Smooth muscle cell (in vitro differentiated cells): ENCODE measurements at regions not wholly inside any gene's neighbourhood (a gene's known extent, or its start where the extent isn't known, plus 50 kb on each side); places are given as distances from the start of the nearest gene placed in this dataset.

Source experiments
- DNase-seq: peaks from one replicate; lab custom pipeline; 2025; ENCODE audit not compliant: unreplicated experiment; lab: John Stamatoyannopoulos, UW
- H2AFZ ChIP-seq: fragments of 200-600 bp; sonication (generic); 2 replicates; pipeline ENCODE4 v1.6.0; 2016; ENCODE audit warnings: antibody characterized with exemption, low read depth, mild to moderate bottlenecking
- H3F3A ChIP-seq: fragments of 200-600 bp; sonication (generic); 2 replicates; pipeline ENCODE4 v1.6.0; 2017; ENCODE audit warnings: antibody characterized with exemption, low read depth
- H3K27ac ChIP-seq: fragments of 200-600 bp; sonication (generic); 2 replicates; pipeline ENCODE4 v1.5.1; 2016; ENCODE audit warnings: low read depth, mild to moderate bottlenecking
- H3K27me3 ChIP-seq: fragments of 200-600 bp; sonication (generic); 2 replicates; pipeline ENCODE4 v1.6.1; 2016; ENCODE audit warnings: low read depth, mild to moderate bottlenecking
- H3K36me3 ChIP-seq: fragments of 200-600 bp; sonication (generic); 2 replicates; pipeline ENCODE4 v1.5.1; 2016; ENCODE audit warnings: low read depth
- H3K4me1 ChIP-seq: fragments of 200-600 bp; sonication (generic); 2 replicates; pipeline ENCODE4 v1.5.1; 2016; ENCODE audit warnings: low read depth
- H3K4me2 ChIP-seq: fragments of 200-600 bp; sonication (generic); 2 replicates; pipeline ENCODE4 v1.6.0; 2016; ENCODE audit warnings: mild to moderate bottlenecking
- H3K4me3 ChIP-seq: fragments of 200-600 bp; sonication (generic); 2 replicates; pipeline ENCODE4 v1.5.1; 2016; ENCODE audit warnings: mild to moderate bottlenecking
- H3K79me2 ChIP-seq: fragments of 200-600 bp; sonication (generic); 2 replicates; pipeline ENCODE4 v1.6.0; 2016; ENCODE audit warnings: low read depth, mild to moderate bottlenecking
- H3K9ac ChIP-seq: fragments of 200-600 bp; sonication (generic); 2 replicates; pipeline ENCODE4 v1.6.0; 2016; ENCODE audit warnings: low read depth
- H3K9me3 ChIP-seq: fragments of 200-600 bp; sonication (generic); replicated peaks from 2 replicates; pipeline ENCODE4 v1.5.1; 2016; ENCODE audit warnings: low read depth
- H4K20me1 ChIP-seq: fragments of 200-600 bp; sonication (generic); 2 replicates; pipeline ENCODE4 v1.6.0; 2016; ENCODE audit warnings: low read depth
- CTCF ChIP-seq: fragments of 200-600 bp; sonication (generic); IDR thresholded peaks from 2 replicates; pipeline ENCODE4 v1.5.1; 2017; ENCODE audit warnings: borderline replicate concordance, mild to moderate bottlenecking, antibody characterized with exemption; ENCODE audit not compliant: insufficient read depth, poor library complexity, severe bottlenecking
- WGBS: methylation state at CpG from one replicate; pipeline ENCODE4 v1.1.7; 2016; ENCODE audit warnings: low lambda C conversion rate; 5-methylcytosine and 5-hydroxymethylcytosine counted together

- H3K36me3 ChIP-seq = no peaks in the 10 kb centered on the region
- H3K9ac ChIP-seq = no peak overlapping the region
- WGBS = 87% methylated on average over 3 of the region's 3 CpGs
- peaks cover 65% of the 10 kb centered on the region for H3K79me2 ChIP-seq
- no peak for DNase-seq
- no peaks in the 10 kb centered on the region for H3K9me3 ChIP-seq
- peaks cover 11% of the 10 kb centered on the region for H3K4me1 ChIP-seq
- no peaks in the 10 kb centered on the region for H3F3A ChIP-seq
- no peak overlapping the region for H3K4me2 ChIP-seq
- no peak overlapping the region for H3K4me3 ChIP-seq
- H3K27ac ChIP-seq = no peak overlapping the region
- H3K27me3 ChIP-seq = no peaks in the 10 kb centered on the region
- peaks cover 79% of the 10 kb centered on the region for H4K20me1 ChIP-seq
- no peak overlapping the region for H2AFZ ChIP-seq
- no peak for TF ChIP-seq CTCF
These were observed 80.5 kb downstream of the ELAPOR2 start for GRCh38 chr7:86978808-86979506.

- Histone ChIP-seq H3K4me2 (no peak overlapping the region), H2AFZ (no peak overlapping the region), H3K36me3 (no peaks in the 10 kb centered on the region), H3K9me3 (no peaks in the 10 kb centered on the region), H3K4me3 (no peak overlapping the region), H3F3A (no peaks in the 10 kb centered on the region), H3K79me2 (peaks cover 74% of the 10 kb centered on the region), H3K27ac (no peak overlapping the region), H3K9ac (no peak overlapping the region), H4K20me1 (peaks cover 98% of the 10 kb centered on the region), H3K4me1 (peaks cover 11% of the 10 kb centered on the region), H3K27me3 (no peaks in the 10 kb centered on the region)
- TF ChIP-seq CTCF = no peak
- WGBS = 82% methylated on average over 3 of the region's 3 CpGs
- no peak for DNase-seq
These were observed 82.5 kb downstream of the ELAPOR2 start for GRCh38 chr7:86976958-86977357.

- WGBS = 48% methylated on average over 1 of the region's 1 CpG
- no peak overlapping the region for H3K27ac ChIP-seq
- H3K79me2 ChIP-seq = peaks cover 67% of the 10 kb centered on the region
- peaks cover 11% of the 10 kb centered on the region for H3K4me1 ChIP-seq
- no peak overlapping the region for H3K4me2 ChIP-seq
- no peak for DNase-seq
- peaks cover 96% of the 10 kb centered on the region for H4K20me1 ChIP-seq
- no peaks in the 10 kb centered on the region for H3F3A ChIP-seq
- no peak overlapping the region for H3K4me3 ChIP-seq
- no peak overlapping the region for H3K9ac ChIP-seq
- H3K27me3 ChIP-seq = no peaks in the 10 kb centered on the region
- no peaks in the 10 kb centered on the region for H3K9me3 ChIP-seq
- no peaks in the 10 kb centered on the region for H3K36me3 ChIP-seq
- TF ChIP-seq CTCF = no peak
- H2AFZ ChIP-seq = no peak overlapping the region
These were observed 83.5 kb downstream of the ELAPOR2 start for GRCh38 chr7:86975914-86976313.

- Histone ChIP-seq H3K9ac (no peak overlapping the region), H3K4me2 (no peak overlapping the region), H3K27ac (no peak overlapping the region), H3F3A (no peaks in the 10 kb centered on the region), H3K4me3 (no peak overlapping the region), H3K79me2 (peaks cover 66% of the 10 kb centered on the region), H3K36me3 (no peaks in the 10 kb centered on the region), H3K9me3 (no peaks in the 10 kb centered on the region), H2AFZ (no peak overlapping the region), H3K4me1 (peaks cover 11% of the 10 kb centered on the region), H4K20me1 (peaks cover 96% of the 10 kb centered on the region), H3K27me3 (no peaks in the 10 kb centered on the region)
- no peak for DNase-seq
- no peak for TF ChIP-seq CTCF
- WGBS = 100% methylated on average over 1 of the region's 1 CpG
These were observed 84.0 kb downstream of the ELAPOR2 start for GRCh38 chr7:86975449-86975848.
